PC-3 (cell line): ENCODE measurements at regions not wholly inside any gene's neighbourhood (a gene's known extent, or its start where the extent isn't known, plus 50 kb on each side); places are given as distances from the start of the nearest gene placed in this dataset.

Source experiments
- ATAC-seq: fragments of 200-7000 bp; cut with Tn5 transposase; 2 replicates; pipeline ENCODE4 v1.9.1; 2020; ENCODE audit warnings: mild to moderate bottlenecking, moderate library complexity
- BruUV-seq: library from RNA; stranded (reverse); fragments of 400-500 nt; replicated peaks from 2 replicates; lab custom pipeline; 2021; lab: Mats Ljungman, UMichigan
- CTCF ChIA-PET: fragments of 300-600 bp; sonication (Branson Sonifier 250); formaldehyde crosslinking; loops from one replicate; lab custom pipeline; 2022; ENCODE audit warnings: antibody characterized with exemption; lab: Charles Lee
- POLR2A ChIA-PET: fragments of 300-600 bp; sonication (Branson Sonifier 250); formaldehyde crosslinking; loops from one replicate; lab custom pipeline; 2022; ENCODE audit warnings: antibody characterized with exemption; ENCODE audit not compliant: unreplicated experiment; lab: Charles Lee
- DNase-seq: peaks from one replicate; pipeline ENCODE4 v3.0.0-alpha.2; 2015
- H2AFZ ChIP-seq: fragments of 300-600 bp; sonication (generic); 2 replicates; pipeline ENCODE4 v1.6.0; 2016; ENCODE audit warnings: antibody characterized with exemption, low read length
- H3F3A ChIP-seq: fragments of 300-600 bp; sonication (generic); one replicate; pipeline ENCODE4 v1.6.0; 2017; ENCODE audit warnings: antibody characterized with exemption, low read length, control low read depth, mild to moderate bottlenecking; ENCODE audit not compliant: unreplicated experiment
- H3K27ac ChIP-seq: fragments of 300-600 bp; sonication (generic); 2 replicates; pipeline ENCODE4 v1.5.1; 2016; ENCODE audit warnings: mild to moderate bottlenecking, low read length
- H3K27me3 ChIP-seq: fragments of 300-600 bp; sonication (generic); 2 replicates; pipeline ENCODE4 v1.6.1; 2016; ENCODE audit warnings: low read length, mixed read lengths
- H3K36me3 ChIP-seq: fragments of 300-600 bp; sonication (generic); 2 replicates; pipeline ENCODE4 v1.6.1; 2016; ENCODE audit warnings: low read depth, mixed run types, low read length, mixed read lengths
- H3K4me1 ChIP-seq: fragments of 300-600 bp; sonication (generic); 2 replicates; pipeline ENCODE4 v1.5.1; 2016; ENCODE audit warnings: low read length; ENCODE audit not compliant: insufficient read depth
- H3K4me2 ChIP-seq: fragments of 300-600 bp; sonication (generic); 2 replicates; pipeline ENCODE4 v1.6.0; 2016; ENCODE audit warnings: low read length
- H3K4me3 ChIP-seq: fragments of 300-600 bp; sonication (generic); 2 replicates; pipeline ENCODE4 v1.5.1; 2016; ENCODE audit warnings: mild to moderate bottlenecking, low read length, mixed read lengths
- H3K79me2 ChIP-seq: fragments of 300-600 bp; sonication (generic); 2 replicates; pipeline ENCODE4 v1.6.1; 2017; ENCODE audit warnings: low read length, mixed read lengths
- H3K9ac ChIP-seq: fragments of 300-600 bp; sonication (generic); 2 replicates; pipeline ENCODE4 v1.6.0; 2016; ENCODE audit warnings: mild to moderate bottlenecking, low read length
- H3K9me2 ChIP-seq: fragments of 300-600 bp; sonication (generic); replicated peaks from 2 replicates; pipeline ENCODE4 v1.6.1; 2016; ENCODE audit warnings: mixed run types, low read length, mixed read lengths
- H3K9me3 ChIP-seq: fragments of 300-600 bp; sonication (generic); 2 replicates; pipeline ENCODE4 v1.6.1; 2016; ENCODE audit warnings: low read length, mixed read lengths
- H4K20me1 ChIP-seq: fragments of 300-600 bp; sonication (generic); 2 replicates; pipeline ENCODE4 v1.6.1; 2016; ENCODE audit warnings: low read length, mixed read lengths
- EZH2 ChIP-seq: fragments of 300-600 bp; sonication (generic); IDR thresholded peaks from one replicate; pipeline ENCODE4 v1.6.1; 2017; ENCODE audit warnings: antibody characterized with exemption, mild to moderate bottlenecking, low read length; ENCODE audit not compliant: unreplicated experiment
- EZH2phosphoT487 ChIP-seq: fragments of 300-600 bp; sonication (generic); IDR thresholded peaks from 2 replicates; pipeline ENCODE4 v1.6.1; 2018; ENCODE audit warnings: mild to moderate bottlenecking, antibody characterized with exemption, low read length, borderline replicate concordance
- intact Hi-C: fragments of 100-400 bp; cut with micrococcal nuclease; formaldehyde crosslinking; loops from 2 replicates; pipeline ENCODE4 v1.9.0; 2023
- TF ChIP-seq, protein P1 (sequence below): fragments of 300-600 bp; sonication (generic); conservative IDR thresholded peaks from 2 replicates; pipeline ENCODE4 v1.5.1; 2017; ENCODE audit warnings: antibody characterized with exemption, low read depth, mild to moderate bottlenecking, low read length

DNA sequence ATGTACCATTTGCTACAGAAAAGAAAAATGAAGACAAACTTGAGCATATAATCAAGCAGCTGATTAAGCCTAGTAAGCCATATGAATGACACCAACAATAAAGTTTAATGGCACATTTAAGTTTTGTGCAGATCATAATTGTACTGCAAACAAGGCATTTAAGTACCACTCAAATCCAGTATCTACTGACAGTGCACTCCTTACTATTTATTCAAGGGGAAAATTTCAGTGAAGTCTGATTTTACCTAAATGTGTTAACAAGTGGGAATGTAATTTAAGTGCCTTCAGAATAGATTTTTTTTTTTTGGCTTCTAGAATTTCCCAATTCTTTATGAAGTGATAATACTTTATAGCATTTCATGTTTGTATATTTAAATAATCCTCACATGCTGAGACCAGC is 341.0 kb upstream of the POU5F2 start:
- Histone ChIP-seq H3K27ac (no peak overlapping the region), H3K9ac (no peak overlapping the region), H4K20me1 (no peaks in the 10 kb centered on the region), H3K4me2 (no peak overlapping the region), H3F3A (no peaks in the 10 kb centered on the region), H3K9me2 (no peaks in the 10 kb centered on the region), H3K27me3 (no peaks in the 10 kb centered on the region), H3K4me3 (no peak overlapping the region), H3K4me1 (no peaks in the 10 kb centered on the region), H3K36me3 (no peaks in the 10 kb centered on the region), H2AFZ (no peak overlapping the region), H3K9me3 (no peaks in the 10 kb centered on the region), H3K79me2 (no peaks in the 10 kb centered on the region)
- DNase-seq, result no peak
- intact Hi-C loops, result no loop called here
- ATAC-seq, result no peak
- TF ChIP-seq EZH2phosphoT487 (no peak), EZH2 (no peak)
- TF ChIP-seq, protein P1, sequence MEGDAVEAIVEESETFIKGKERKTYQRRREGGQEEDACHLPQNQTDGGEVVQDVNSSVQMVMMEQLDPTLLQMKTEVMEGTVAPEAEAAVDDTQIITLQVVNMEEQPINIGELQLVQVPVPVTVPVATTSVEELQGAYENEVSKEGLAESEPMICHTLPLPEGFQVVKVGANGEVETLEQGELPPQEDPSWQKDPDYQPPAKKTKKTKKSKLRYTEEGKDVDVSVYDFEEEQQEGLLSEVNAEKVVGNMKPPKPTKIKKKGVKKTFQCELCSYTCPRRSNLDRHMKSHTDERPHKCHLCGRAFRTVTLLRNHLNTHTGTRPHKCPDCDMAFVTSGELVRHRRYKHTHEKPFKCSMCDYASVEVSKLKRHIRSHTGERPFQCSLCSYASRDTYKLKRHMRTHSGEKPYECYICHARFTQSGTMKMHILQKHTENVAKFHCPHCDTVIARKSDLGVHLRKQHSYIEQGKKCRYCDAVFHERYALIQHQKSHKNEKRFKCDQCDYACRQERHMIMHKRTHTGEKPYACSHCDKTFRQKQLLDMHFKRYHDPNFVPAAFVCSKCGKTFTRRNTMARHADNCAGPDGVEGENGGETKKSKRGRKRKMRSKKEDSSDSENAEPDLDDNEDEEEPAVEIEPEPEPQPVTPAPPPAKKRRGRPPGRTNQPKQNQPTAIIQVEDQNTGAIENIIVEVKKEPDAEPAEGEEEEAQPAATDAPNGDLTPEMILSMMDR, result no peak
- ChIA-PET CTCF (no interaction called here), POLR2A (no interaction called here)
- no TSS peak for BruUV-seq

DNA sequence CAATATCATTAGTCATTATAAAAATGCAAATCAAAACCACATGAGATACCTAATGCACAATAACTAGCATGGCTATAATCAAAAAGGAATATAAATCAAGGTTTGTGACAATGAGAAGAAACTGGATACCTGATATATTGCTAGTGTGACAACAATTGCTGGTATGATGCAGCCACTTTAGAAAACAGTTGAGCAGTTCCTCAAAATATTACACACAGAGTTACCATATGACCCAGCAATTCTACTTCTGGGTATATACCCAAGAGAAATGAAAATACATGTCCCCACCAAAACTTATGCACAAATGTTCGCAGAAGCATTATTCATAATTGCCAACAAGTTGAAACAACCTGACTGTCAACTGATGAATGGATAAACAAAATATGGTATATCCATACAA is 339.7 kb upstream of the POU5F2 start:
- TF ChIP-seq, protein P1, result no peak
- no peak for TF ChIP-seq EZH2phosphoT487
- TF ChIP-seq EZH2, result no peak
- Histone ChIP-seq H3F3A (no peaks in the 10 kb centered on the region), H3K79me2 (no peaks in the 10 kb centered on the region), H3K4me2 (no peak overlapping the region), H3K36me3 (no peaks in the 10 kb centered on the region), H3K27me3 (no peaks in the 10 kb centered on the region), H2AFZ (no peak overlapping the region), H3K27ac (no peak overlapping the region), H3K9me2 (no peaks in the 10 kb centered on the region), H4K20me1 (no peaks in the 10 kb centered on the region), H3K4me3 (no peak overlapping the region), H3K9ac (no peak overlapping the region), H3K4me1 (no peaks in the 10 kb centered on the region), H3K9me3 (no peaks in the 10 kb centered on the region)
- POLR2A ChIA-PET, result no interaction called here
- no peak for ATAC-seq
- BruUV-seq, result no TSS peak
- CTCF ChIA-PET, result no interaction called here
- intact Hi-C loops, result no loop called here
- no peak for DNase-seq

DNA sequence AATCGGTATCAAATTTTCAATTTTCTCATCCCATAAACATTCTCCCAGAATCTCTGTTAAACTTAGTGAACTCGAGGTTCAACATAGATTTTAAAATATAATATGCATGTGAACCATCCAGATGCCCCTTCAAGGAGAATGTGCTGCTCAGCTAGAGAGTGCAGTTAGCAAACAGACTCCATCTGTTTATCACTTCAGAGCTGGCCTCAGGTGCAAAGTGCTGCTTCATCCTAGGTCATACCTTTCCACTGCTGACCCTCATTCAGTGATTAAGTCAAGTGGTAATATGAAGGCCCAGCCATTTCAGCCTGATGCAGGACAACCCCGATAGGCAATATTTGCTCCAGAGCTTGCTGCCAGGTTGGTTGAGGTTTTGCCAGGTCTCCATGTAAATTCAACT is 339.0 kb upstream of the POU5F2 start:
- H3K4me3 ChIP-seq, result no peak overlapping the region
- BruUV-seq, result no TSS peak
- H4K20me1 ChIP-seq, result no peaks in the 10 kb centered on the region
- no peak overlapping the region for H3K27ac ChIP-seq
- DNase-seq (no peak), ATAC-seq (no peak)
- intact Hi-C loops, result no loop called here
- H3K9ac ChIP-seq, result no peak overlapping the region
- POLR2A ChIA-PET, result no interaction called here
- H3F3A ChIP-seq, result no peaks in the 10 kb centered on the region
- no peak overlapping the region for H2AFZ ChIP-seq
- no peaks in the 10 kb centered on the region for H3K27me3 ChIP-seq
- no peaks in the 10 kb centered on the region for H3K4me1 ChIP-seq
- TF ChIP-seq, protein P1, result no peak
- no peak for TF ChIP-seq EZH2
- TF ChIP-seq EZH2phosphoT487, result no peak
- H3K79me2 ChIP-seq, result no peaks in the 10 kb centered on the region
- no peaks in the 10 kb centered on the region for H3K9me3 ChIP-seq
- H3K36me3 ChIP-seq, result no peaks in the 10 kb centered on the region
- CTCF ChIA-PET, result no interaction called here
- H3K4me2 ChIP-seq, result no peak overlapping the region
- H3K9me2 ChIP-seq, result no peaks in the 10 kb centered on the region
